Stomach (tissue), 4 donors: ENCODE measurements at regions not wholly inside any gene's neighbourhood (a gene's known extent, or its start where the extent isn't known, plus 50 kb on each side); places are given as distances from the start of the nearest gene placed in this dataset.

Source experiments
- POLR2AphosphoS5 ChIP-seq, 3 donors: sonication (generic); formaldehyde crosslinking; IDR thresholded peaks; one replicate each; pipeline ENCODE4 v1.6.1; 2016; ENCODE audit warnings: antibody characterized with exemption in 3 of 3
- TF ChIP-seq, protein P1 (sequence below), 7 experiments: fragments of 450-650 bp in 4 of 7; fragments of 200-600 bp in 3 of 7; sonication (generic) in 3 of 7; IDR thresholded peaks; one replicate each; pipeline ENCODE4 v1.5.1; 2016 to 2019; ENCODE audit warnings: antibody characterized with exemption in 7 of 7, control low read depth in 2 of 7, mild to moderate bottlenecking in 1 of 7

DNA sequence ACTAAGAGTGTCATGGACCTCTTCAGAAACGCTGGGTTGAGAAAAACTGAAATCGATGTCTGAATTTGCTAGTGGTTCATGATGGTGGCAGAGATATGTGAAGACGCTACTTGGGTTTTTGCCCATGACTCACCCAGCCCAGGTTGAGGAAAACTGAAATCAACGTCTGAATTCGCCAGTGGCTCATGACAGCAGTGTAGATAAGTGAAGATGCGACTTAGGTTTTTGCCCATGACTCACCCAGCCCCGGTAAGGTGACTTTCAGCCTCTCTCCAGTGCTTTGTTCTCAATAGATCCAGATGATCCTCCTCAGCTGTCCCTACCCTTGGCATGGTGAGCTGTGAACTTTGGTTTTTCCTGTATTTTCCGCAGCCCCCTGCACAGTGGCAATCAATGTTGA, 105.3 kb upstream of the SIX3 start:
- TF ChIP-seq, protein P1, sequence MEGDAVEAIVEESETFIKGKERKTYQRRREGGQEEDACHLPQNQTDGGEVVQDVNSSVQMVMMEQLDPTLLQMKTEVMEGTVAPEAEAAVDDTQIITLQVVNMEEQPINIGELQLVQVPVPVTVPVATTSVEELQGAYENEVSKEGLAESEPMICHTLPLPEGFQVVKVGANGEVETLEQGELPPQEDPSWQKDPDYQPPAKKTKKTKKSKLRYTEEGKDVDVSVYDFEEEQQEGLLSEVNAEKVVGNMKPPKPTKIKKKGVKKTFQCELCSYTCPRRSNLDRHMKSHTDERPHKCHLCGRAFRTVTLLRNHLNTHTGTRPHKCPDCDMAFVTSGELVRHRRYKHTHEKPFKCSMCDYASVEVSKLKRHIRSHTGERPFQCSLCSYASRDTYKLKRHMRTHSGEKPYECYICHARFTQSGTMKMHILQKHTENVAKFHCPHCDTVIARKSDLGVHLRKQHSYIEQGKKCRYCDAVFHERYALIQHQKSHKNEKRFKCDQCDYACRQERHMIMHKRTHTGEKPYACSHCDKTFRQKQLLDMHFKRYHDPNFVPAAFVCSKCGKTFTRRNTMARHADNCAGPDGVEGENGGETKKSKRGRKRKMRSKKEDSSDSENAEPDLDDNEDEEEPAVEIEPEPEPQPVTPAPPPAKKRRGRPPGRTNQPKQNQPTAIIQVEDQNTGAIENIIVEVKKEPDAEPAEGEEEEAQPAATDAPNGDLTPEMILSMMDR (IDR thresholded peaks at IDR 0.05) = no peak
- TF ChIP-seq POLR2AphosphoS5 (IDR thresholded peaks at IDR 0.05) = no peak
